Stimulated activated naive CD8-positive, alpha-beta T cell treated with anti-CD3 and anti-CD28 coated beads, Interleukin-15, amount 100 ng/mL, for 72 hours (primary cell): ENCODE measurements at regions not wholly inside any gene's neighbourhood (a gene's known extent, or its start where the extent isn't known, plus 50 kb on each side); places are given as distances from the start of the nearest gene placed in this dataset.

Experiments used
- ATAC-seq: fragments of 150-1000 bp; cut with Tn5 transposase; 2 replicates; pipeline ENCODE4 v1.10.0; 2021; ENCODE audit warnings: mild to moderate bottlenecking, moderate library complexity
- DNase-seq, 2 donors: peaks; one replicate each; pipeline ENCODE4 v3.0.0; 2021 to 2022
- H3K27ac Mint-ChIP-seq, 2 donors: one replicate each; pipeline ENCODE4 v1.8.0; 2022; ENCODE audit warnings: mild to moderate bottlenecking in 2 of 2, mixed read lengths in 2 of 2, moderate library complexity in 2 of 2
- H3K27me3 Mint-ChIP-seq: one replicate; pipeline ENCODE4 v1.8.0; 2022; ENCODE audit warnings: mixed read lengths
- H3K4me1 Mint-ChIP-seq: one replicate; pipeline ENCODE4 v1.8.0; 2022; ENCODE audit warnings: mild to moderate bottlenecking, mixed read lengths
- H3K4me3 Mint-ChIP-seq, 2 donors: one replicate each; pipeline ENCODE4 v1.8.0; 2022; ENCODE audit warnings: mild to moderate bottlenecking in 2 of 2, mixed read lengths in 2 of 2, moderate library complexity in 1 of 2
- H3K9me3 Mint-ChIP-seq, 2 donors: one replicate each; pipeline ENCODE4 v1.8.0; 2022; ENCODE audit warnings: mixed read lengths in 2 of 2

GRCh38 chr5:174668349-174668748 is 56.0 kb upstream of the MSX2 start:
- Mint-ChIP-seq H3K27me3 (no peaks in the 10 kb centered on the region), H3K4me1 (no peaks in the 10 kb centered on the region), H3K27ac (no peak overlapping the region), H3K4me3 (no peak overlapping the region), H3K9me3 (peaks cover 14 to 19% of the 10 kb centered on the region in 2 donors)
- no peak for ATAC-seq
- no peak for DNase-seq
